Esophagus muscularis mucosa (tissue), 4 donors: ENCODE measurements at regions not wholly inside any gene's neighbourhood (a gene's known extent, or its start where the extent isn't known, plus 50 kb on each side); places are given as distances from the start of the nearest gene placed in this dataset.

Experiments
- DNase-seq: peaks from one replicate; pipeline ENCODE4 v3.0.0-alpha.2; 2017; ENCODE audit errors: extremely low spot score
- H3K27ac ChIP-seq, 4 donors: fragments of 200-600 bp; sonication (generic); replicated peaks in 1 of 4; 1 replicate in 3 of 4; 2 replicates in 1 of 4; pipeline ENCODE4 v1.5.1; 2016 to 2019; ENCODE audit warnings: mild to moderate bottlenecking in 1 of 4
- H3K27me3 ChIP-seq, 4 donors: fragments of 200-600 bp; sonication (generic); one replicate each; pipeline versions ENCODE4 v1.5.1 to v1.6.0; 2016 to 2019
- H3K36me3 ChIP-seq, 4 donors: fragments of 200-600 bp; sonication (generic); one replicate each; pipeline ENCODE4 v1.5.1; 2016 to 2019
- H3K4me1 ChIP-seq, 4 donors: fragments of 200-600 bp; sonication (generic); one replicate each; pipeline ENCODE4 v1.5.1; 2016 to 2019
- H3K4me3 ChIP-seq, 4 donors: fragments of 200-600 bp; sonication (generic); 1 replicate in 2 of 4; 2 replicates in 2 of 4; pipeline ENCODE4 v1.5.1; 2016 to 2019; ENCODE audit warnings: mild to moderate bottlenecking in 4 of 4, moderate library complexity in 1 of 4
- H3K9me3 ChIP-seq, 4 donors: fragments of 200-600 bp; sonication (generic); 1 replicate in 3 of 4; 2 replicates in 1 of 4; pipeline ENCODE4 v1.5.1; 2016 to 2019
- EP300 ChIP-seq: sonication (generic); formaldehyde crosslinking; IDR thresholded peaks from one replicate; pipeline ENCODE4 v1.6.1; 2017; ENCODE audit warnings: antibody characterized with exemption
- POLR2A ChIP-seq: fragments of 450-650 bp; IDR thresholded peaks from one replicate; pipeline ENCODE4 v1.6.1; 2017; ENCODE audit warnings: antibody characterized with exemption, moderate library complexity, mild to moderate bottlenecking, low read depth
- POLR2AphosphoS5 ChIP-seq, 2 donors: sonication (generic); formaldehyde crosslinking; IDR thresholded peaks; one replicate each; pipeline ENCODE4 v1.6.1; 2017; ENCODE audit warnings: antibody characterized with exemption in 2 of 2
- WGBS: methylation state at CpG from one replicate; pipeline ENCODE4 v1.1.5; 2018; 5-methylcytosine and 5-hydroxymethylcytosine counted together
- intact Hi-C: fragments of 100-400 bp; cut with DNase I; formaldehyde crosslinking; loops from one replicate; pipeline ENCODE4 v1.15.1; 2023
- TF ChIP-seq, protein P1 (sequence below), 3 experiments: fragments of 200-600 bp in 2 of 3; fragments of 450-650 bp in 1 of 3; sonication (generic) in 2 of 3; IDR thresholded peaks; one replicate each; pipeline ENCODE4 v1.5.1; 2017 to 2019; ENCODE audit warnings: antibody characterized with exemption in 3 of 3, mild to moderate bottlenecking in 2 of 3, moderate library complexity in 1 of 3

DNA sequence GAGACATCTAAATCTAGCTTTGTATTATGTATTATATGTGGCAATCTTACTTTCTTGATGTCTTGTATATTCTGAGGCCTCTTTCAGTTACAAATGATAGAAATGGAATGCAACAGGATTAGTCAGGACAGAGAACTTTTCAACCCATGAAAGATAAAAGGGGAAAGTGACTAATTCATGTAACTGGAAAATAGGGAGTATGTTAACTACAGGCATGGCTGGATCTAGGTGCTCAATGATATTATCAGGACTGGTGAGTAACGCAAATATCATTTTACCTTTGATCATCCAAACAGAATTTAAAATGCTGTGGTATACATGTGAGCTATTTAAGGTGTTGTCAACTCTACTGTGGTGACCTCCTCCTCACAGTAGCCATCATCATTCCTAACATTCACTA lies 215.7 kb upstream of the GLRA1 start:
- 96% methylated on average over 1 of the region's 1 CpG for WGBS
- intact Hi-C loops: no loop called here

DNA sequence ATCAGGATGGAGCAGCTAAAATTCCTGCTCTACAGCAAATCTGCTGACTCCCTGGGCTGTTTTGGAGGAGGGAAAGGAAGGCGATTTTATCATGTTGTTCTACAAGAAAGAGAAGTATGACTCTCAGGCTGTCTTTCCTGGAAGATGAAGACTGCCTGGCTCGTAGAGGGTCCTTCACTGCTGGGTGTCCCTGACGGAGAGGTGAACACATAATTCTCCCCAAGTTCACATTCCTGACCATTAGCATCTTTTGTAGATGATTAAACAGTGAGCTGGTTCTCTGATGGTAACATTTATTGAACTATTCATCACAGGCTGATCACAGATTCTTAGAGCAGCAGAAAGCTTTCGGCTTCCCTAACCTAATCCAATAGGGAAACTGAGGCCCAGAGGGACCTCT lies 212.4 kb upstream of the GLRA1 start:
- peaks cover 0 to 15% (median 10%) of the 10 kb centered on the region in 4 donors for H3K4me1 ChIP-seq
- TF ChIP-seq, protein P1, sequence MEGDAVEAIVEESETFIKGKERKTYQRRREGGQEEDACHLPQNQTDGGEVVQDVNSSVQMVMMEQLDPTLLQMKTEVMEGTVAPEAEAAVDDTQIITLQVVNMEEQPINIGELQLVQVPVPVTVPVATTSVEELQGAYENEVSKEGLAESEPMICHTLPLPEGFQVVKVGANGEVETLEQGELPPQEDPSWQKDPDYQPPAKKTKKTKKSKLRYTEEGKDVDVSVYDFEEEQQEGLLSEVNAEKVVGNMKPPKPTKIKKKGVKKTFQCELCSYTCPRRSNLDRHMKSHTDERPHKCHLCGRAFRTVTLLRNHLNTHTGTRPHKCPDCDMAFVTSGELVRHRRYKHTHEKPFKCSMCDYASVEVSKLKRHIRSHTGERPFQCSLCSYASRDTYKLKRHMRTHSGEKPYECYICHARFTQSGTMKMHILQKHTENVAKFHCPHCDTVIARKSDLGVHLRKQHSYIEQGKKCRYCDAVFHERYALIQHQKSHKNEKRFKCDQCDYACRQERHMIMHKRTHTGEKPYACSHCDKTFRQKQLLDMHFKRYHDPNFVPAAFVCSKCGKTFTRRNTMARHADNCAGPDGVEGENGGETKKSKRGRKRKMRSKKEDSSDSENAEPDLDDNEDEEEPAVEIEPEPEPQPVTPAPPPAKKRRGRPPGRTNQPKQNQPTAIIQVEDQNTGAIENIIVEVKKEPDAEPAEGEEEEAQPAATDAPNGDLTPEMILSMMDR (IDR thresholded peaks at IDR 0.05): no peak
- TF ChIP-seq EP300: no peak
- no peak for TF ChIP-seq POLR2A
- TF ChIP-seq POLR2AphosphoS5 (IDR thresholded peaks at IDR 0.05): no peak
- H3K36me3 ChIP-seq: no peaks in the 10 kb centered on the region
- no peaks in the 10 kb centered on the region for H3K9me3 ChIP-seq
- H3K27me3 ChIP-seq: no peaks in the 10 kb centered on the region
- WGBS: 62% methylated on average over 4 of the region's 4 CpGs
- intact Hi-C loops: no loop called here
- no peak for DNase-seq
- H3K4me3 ChIP-seq: no peak overlapping the region
- no peak overlapping the region for H3K27ac ChIP-seq

More for the DNA sequence above, 215.7 kb upstream of the GLRA1 start:
- H3K36me3 ChIP-seq: no peaks in the 10 kb centered on the region
- H3K4me3 ChIP-seq: no peak overlapping the region
- H3K27ac ChIP-seq: no peak overlapping the region
- DNase-seq: no peak
- TF ChIP-seq EP300 (no peak), POLR2A (no peak), POLR2AphosphoS5 (IDR thresholded peaks at IDR 0.05) (no peak)
- TF ChIP-seq, protein P1 (IDR thresholded peaks at IDR 0.05): no peak
- no peaks in the 10 kb centered on the region for H3K9me3 ChIP-seq
- H3K4me1 ChIP-seq: peaks cover 0 to 15% (median 10%) of the 10 kb centered on the region in 4 donors
- no peaks in the 10 kb centered on the region for H3K27me3 ChIP-seq

DNA sequence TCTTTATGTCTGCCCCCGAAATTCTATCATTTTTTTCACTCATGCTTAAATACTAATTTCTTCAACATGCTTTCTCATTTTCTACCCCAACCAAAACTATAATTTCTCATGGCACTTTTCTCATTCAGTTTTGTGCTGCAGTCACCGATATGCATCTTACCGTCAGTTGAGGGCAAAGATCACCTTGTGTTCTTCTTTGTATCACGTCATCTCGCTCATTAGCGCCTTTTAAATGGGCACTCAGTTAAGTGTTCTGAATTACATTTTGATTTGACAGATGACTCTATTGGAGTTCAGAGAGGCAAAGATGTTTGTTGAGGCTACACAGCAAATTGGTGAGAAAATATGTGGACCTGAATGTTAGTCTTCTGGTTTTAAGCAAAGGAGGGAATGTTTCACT lies 211.7 kb upstream of the GLRA1 start:
- Histone ChIP-seq H3K27me3 (no peaks in the 10 kb centered on the region), H3K36me3 (no peaks in the 10 kb centered on the region), H3K4me1 (peaks cover 0 to 15% (median 10%) of the 10 kb centered on the region in 4 donors), H3K27ac (no peak overlapping the region), H3K4me3 (no peak overlapping the region), H3K9me3 (no peaks in the 10 kb centered on the region)
- intact Hi-C loops: no loop called here
- WGBS: 83% methylated on average over 6 of the region's 6 CpGs
- DNase-seq: no peak
- TF ChIP-seq EP300 (no peak), POLR2A (no peak)
- TF ChIP-seq, protein P1 (IDR thresholded peaks at IDR 0.05): no peak

DNA sequence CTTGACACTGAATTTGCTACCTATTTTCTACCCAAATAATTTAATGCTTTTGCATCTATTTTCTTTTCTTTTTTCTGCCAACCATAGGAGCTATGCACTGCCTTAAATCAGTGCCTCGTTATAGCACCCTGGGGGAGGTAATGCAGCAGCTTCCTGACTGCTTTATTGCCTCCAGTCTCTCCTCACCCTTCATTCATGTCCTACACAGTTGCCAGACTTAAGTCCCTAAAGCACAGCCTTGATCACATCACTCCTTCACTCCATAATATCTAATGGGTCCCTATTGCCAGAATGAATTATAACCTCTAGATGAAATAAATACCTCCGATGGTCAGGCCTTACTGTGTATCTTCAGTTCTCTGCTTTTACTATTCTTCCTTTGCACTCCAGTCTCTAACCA lies 211.2 kb upstream of the GLRA1 start:
- Histone ChIP-seq H3K9me3 (no peaks in the 10 kb centered on the region), H3K4me3 (no peak overlapping the region), H3K36me3 (no peaks in the 10 kb centered on the region), H3K27ac (no peak overlapping the region), H3K27me3 (no peaks in the 10 kb centered on the region), H3K4me1 (peaks cover 0 to 15% (median 10%) of the 10 kb centered on the region in 4 donors)
- no peak for TF ChIP-seq EP300
- no peak for TF ChIP-seq POLR2AphosphoS5 (IDR thresholded peaks at IDR 0.05)
- WGBS: 63% methylated on average over 2 of the region's 2 CpGs
- DNase-seq: no peak
- intact Hi-C loops: no loop called here

DNA sequence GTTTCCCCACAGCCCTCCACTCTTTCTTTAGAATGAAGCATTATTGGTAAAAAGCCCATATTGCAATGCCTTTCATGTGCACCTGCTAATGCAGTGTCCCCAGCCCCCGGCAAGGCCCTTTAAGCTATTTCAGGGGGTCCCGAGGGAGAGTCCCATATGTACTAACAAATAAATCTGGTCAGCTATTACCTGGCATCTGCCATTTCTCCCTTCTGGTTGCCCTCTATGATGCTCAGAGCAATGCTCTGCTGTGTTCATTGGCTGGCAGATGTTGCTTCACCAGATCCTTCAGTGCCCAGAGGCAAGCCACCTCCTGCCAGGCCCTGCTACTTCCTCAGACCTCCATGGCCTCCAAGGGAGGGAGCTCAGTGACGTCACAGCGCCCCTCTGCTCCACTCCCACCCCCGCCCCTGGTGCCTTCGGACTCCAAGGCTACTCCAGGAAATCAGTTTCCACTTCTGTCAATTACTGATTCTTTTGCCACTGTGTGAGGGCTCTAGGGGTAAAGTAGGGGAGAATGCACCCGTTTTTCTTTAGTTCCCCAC lies 201.1 kb upstream of the GLRA1 start:
- TF ChIP-seq POLR2A (no peak), EP300 (no peak), POLR2AphosphoS5 (IDR thresholded peaks at IDR 0.05) (no peak)
- TF ChIP-seq, protein P1 (IDR thresholded peaks at IDR 0.05): no peak
- 68% methylated on average over 7 of the region's 7 CpGs for WGBS
- intact Hi-C loops: no loop called here
- no peak for DNase-seq
- no peaks in the 10 kb centered on the region for H3K36me3 ChIP-seq
- no peak overlapping the region for H3K27ac ChIP-seq
- H3K9me3 ChIP-seq: no peaks in the 10 kb centered on the region
- H3K4me1 ChIP-seq: peaks cover 0 to 8% (median 3%) of the 10 kb centered on the region in 4 donors
- H3K27me3 ChIP-seq: no peaks in the 10 kb centered on the region
- H3K4me3 ChIP-seq: no peak overlapping the region
